Inferior parietal cortex (tissue), 1 donor: ENCODE measurements at regions not wholly inside any gene's neighbourhood (a gene's known extent, or its start where the extent isn't known, plus 50 kb on each side); places are given as distances from the start of the nearest gene placed in this dataset.

Experiments
- DNase-seq: peaks from one replicate; pipeline ENCODE4 v3.0.0-alpha.2; 2016; ENCODE audit errors: extremely low spot score

GRCh38 chr5:21694567-21694966 is 1158.6 kb downstream of the CDH12 start:
- no peak for DNase-seq

DNA sequence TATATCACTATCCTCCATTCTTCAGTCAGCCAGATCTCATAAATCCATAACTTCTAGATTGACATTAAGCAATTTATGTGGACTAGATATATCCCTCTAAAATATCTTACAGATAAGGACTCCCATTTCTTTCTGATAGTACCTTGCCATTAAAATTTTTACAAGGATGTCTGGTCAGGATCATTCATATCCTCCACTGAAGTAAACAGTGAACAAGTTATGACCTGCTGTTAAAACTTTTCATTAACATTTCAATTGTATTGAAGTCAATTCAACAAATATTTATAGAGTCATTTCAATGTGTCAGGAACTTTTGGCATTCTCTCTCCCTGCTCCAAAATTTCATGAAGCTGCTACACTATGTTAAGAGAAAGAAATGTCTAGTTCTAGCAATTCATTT is 1159.6 kb downstream of the CDH12 start:
- no peak for DNase-seq

DNA sequence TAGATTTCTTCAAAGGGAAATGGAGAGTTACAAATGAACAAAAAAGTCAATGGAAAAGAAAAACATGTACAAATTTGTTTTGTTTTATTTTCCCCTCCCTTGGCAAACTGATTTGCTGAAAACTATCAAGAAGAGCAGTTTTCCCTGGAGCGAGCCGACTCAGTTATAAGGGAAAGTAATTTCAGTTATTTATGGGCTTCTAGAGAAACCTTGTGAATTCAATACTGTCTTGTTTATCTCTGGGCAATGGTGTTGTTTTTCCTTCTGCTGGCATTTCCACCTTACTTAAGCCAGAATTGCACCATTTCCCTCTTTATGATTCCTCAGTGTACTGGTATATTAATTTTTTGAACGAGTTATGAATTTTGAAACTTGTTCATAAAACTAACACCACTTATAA is 1163.6 kb downstream of the CDH12 start:
- no peak for DNase-seq

DNA sequence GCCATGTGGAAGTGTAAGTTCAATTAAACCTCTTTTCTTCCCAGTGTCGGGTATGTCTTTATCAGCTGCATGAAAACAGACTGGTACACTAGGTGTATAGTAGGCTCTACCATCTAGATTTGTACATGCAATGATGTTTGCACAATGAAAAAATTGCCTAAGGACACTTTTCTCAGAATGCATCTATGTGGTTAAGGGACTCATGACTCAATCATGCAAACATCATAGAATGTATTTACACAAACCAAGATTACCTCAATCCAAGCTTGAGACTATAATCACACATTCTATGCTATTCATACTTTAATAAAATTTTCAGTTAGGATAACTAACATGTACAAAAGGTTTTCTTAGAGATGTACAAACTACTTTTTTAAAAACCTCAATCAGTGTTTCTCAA is 1164.5 kb downstream of the CDH12 start:
- no peak for DNase-seq

- no peak for DNase-seq
Measured at GRCh38 chr5:21687621-21688020, 1165.5 kb downstream of the CDH12 start.

GRCh38 chr5:21686706-21687105 is 1166.4 kb downstream of the CDH12 start:
- no peak for DNase-seq

DNA sequence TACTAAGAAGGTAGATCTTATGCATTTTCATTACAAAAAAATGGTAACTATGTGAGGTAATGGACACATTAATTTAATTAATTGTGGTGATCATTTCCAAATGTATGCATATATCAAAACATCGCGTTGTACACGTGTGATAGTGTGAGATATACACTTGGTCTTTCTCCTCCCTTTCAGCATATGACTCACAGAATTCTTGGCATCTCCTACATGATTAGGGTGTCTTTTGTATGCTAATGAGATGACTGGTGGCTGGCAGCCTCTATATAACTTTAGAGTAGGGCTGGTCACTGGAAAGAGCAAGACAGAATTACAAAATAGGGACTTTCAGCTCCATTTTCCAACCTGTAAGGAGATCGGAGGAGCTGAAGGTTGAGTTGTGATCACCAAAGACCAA is 1167.6 kb downstream of the CDH12 start:
- no peak for DNase-seq

DNA sequence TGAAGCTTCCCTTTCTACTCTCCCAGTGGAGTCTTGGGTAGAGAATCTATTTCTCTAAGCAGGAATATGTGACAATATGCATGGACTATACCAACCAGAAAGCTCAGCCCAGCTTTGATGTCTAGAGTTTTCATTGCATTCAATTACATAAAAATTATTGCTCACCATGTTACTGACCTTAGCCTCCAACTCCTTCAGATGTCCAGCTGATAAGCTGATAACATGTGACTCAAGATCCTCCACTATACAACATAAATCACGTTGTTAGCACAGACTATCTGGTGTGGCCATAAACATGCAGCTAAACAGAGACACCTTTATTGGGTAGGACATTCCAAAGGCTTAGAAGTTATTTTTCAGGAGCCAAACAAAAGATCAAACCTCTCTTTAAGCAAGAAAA is 1168.2 kb downstream of the CDH12 start:
- DNase-seq: no peak

GRCh38 chr5:21681911-21682310 is 1171.2 kb downstream of the CDH12 start:
- no peak for DNase-seq

DNA sequence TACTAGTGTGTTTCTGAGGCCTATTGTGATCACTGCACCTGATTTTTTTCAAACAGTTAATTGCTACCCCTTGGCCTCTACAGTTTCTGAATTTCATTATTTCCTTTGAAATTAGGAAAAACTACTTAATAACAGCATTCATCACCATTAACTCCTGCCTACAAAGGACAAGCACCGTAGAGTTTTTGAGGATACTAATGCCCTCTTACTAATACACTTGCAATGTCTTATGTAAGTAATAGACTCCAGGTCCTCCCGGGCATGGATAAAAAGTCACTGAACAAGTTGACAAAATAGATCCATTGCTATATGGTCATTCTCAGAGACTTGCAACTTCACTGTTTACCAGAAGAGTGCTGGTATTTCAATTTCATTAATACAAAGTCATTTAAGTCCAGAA is 1172.5 kb downstream of the CDH12 start:
- DNase-seq: no peak

DNA sequence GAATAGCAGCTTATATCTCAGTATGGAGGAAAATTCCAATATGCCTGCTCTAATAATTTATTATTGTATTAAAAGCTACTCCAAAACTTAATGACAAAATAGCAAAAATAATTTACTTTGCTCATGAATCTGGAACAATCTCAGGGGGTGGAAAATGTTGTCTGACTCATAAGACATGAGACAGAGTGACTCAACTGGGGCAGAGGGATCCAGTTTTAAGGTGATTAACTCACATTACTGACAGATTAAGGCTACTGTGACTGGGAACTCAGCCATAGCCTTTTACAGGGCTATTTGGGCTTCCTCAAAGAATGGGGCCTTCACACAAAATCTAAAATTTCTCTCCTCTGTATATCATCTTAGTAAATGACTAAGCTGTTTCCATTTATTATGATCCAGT is 1172.9 kb downstream of the CDH12 start:
- no peak for DNase-seq

GRCh38 chr5:21678526-21678925 is 1174.6 kb downstream of the CDH12 start:
- DNase-seq: no peak

DNA sequence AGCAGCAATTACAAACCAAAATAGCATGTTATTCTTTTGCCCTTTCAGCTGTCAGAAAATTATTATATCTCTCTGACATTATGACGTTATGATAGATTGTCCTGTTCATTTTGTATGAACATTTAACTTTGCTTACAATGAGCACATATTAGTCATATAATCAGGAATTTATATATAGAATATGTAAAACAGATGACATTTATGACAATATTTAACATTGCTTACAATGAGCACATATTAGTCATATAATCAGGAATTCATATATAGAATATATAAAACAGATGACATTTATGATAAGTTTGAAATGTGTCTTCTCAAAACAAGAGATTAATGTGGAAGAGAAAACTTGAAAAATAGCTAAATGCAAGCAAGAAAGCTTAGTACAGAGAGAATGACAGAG is 1180.2 kb downstream of the CDH12 start:
- DNase-seq: no peak

GRCh38 chr5:21672360-21672759 is 1180.8 kb downstream of the CDH12 start:
- DNase-seq: no peak

- DNase-seq: no peak
Measured at GRCh38 chr5:21665524-21665923, 1187.6 kb downstream of the CDH12 start.

GRCh38 chr5:21663082-21663481 is 1190.1 kb downstream of the CDH12 start:
- no peak for DNase-seq

GRCh38 chr5:21661184-21661583 is 1192.0 kb downstream of the CDH12 start:
- no peak for DNase-seq

- no peak for DNase-seq
Measured at GRCh38 chr5:21654556-21654955, 1198.6 kb downstream of the CDH12 start.

DNA sequence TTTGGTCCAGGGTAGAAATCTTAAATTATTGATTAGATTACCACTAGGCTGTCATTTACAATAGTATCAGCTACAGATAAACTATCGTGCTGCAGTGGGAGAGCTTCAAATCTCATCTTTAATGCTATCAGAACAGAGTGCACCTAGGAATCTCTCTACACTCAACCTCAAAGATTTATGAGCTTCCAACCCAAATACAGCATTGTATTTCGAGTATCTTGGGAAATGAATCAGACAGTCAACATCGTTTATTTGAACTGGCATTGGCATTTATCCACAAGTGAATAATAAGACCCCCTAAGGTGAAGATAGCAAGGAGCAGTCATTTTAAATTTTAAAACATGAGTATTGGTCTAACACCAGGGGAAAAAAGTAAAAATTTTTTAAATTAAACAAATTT is 1203.2 kb downstream of the CDH12 start:
- DNase-seq: no peak

DNA sequence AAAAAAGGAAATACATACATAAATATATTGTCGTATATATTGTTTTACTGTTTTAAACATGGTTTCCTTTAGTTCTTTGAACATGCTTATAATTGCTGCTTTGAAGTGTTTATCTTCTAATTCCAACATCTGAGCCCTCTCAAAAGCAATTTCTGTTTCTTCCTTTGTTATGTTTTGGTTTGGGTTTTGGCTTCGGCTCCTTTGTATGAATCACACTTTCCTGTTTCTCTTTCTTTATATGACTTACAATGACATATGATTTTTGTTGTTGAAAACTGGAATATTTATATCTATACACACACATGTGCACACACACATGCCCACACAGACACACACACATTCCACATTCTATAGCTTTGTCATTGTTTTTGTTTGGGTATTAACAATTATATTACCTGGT is 1206.7 kb downstream of the CDH12 start:
- DNase-seq: no peak

DNA sequence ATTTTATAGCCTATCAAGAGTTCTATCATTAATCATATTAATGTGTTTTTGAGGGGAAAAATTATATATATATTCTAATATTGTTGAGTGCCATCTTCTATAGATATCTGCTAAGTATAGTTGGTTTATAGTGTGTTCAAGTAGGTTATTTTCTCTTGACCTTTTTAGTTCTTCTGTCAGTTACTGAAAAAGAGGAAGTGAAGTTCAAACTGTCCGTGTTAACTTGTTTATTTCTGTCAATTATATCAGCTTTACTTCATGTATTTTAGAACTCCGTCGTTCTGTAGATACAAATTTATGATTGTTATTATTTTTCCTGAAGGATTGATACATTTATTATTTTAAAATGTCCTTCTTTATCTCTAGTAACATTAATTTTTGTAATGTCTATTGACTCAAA is 1209.1 kb downstream of the CDH12 start:
- DNase-seq: no peak

GRCh38 chr5:21642312-21642711 is 1210.8 kb downstream of the CDH12 start:
- DNase-seq: no peak

GRCh38 chr5:21623831-21624230 is 1229.3 kb downstream of the CDH12 start:
- DNase-seq: no peak

- no peak for DNase-seq
Measured at GRCh38 chr5:21615195-21615765, 1237.9 kb downstream of the CDH12 start.
